ENCODE measurements at regions not wholly inside any gene's neighbourhood (a gene's known extent, or its start where the extent isn't known, plus 50 kb on each side); places are given as distances from the start of the nearest gene placed in this dataset.

- Histone ChIP-seq H3K9me1 (ENCODE audit: control insufficient read depth, extremely low read depth, insufficient read depth, low read length) (no peaks in the 10 kb centered on the region), H2AFZ (ENCODE audit: control insufficient read depth, low read length) (no peak overlapping the region), H3K27ac (ENCODE audit: control insufficient read depth, insufficient read depth, low read length) (no peak overlapping the region), H3K27me3 (ENCODE audit: control insufficient read depth, extremely low read depth, insufficient read depth, low read length) (no peaks in the 10 kb centered on the region), H3K4me3 (ENCODE audit: control insufficient read depth in 2 of 3, extremely low read depth in 1 of 3, insufficient read depth in 2 of 3, low read depth in 1 of 3, low read length in 3 of 3) (no peak overlapping the region), H3K9me3 (ENCODE audit: control insufficient read depth, low read depth, low read length) (no peaks in the 10 kb centered on the region), H3K9ac (ENCODE audit: control insufficient read depth, extremely low read depth, insufficient read depth, low read length) (no peak overlapping the region), H3K36me3 (ENCODE audit: control insufficient read depth in 2 of 2, extremely low read depth in 1 of 2, insufficient read depth in 2 of 2, low read length in 2 of 2) (no peaks in the 10 kb centered on the region), H3K79me2 (ENCODE audit: control insufficient read depth, insufficient read depth, low read length) (no peaks in the 10 kb centered on the region), H4K20me1 (ENCODE audit: control insufficient read depth, extremely low read depth, insufficient read depth, low read length) (no peaks in the 10 kb centered on the region), H3K4me1 (ENCODE audit: control insufficient read depth, extremely low read depth, insufficient read depth, low read length) (no peaks in the 10 kb centered on the region), H3K4me2 (ENCODE audit: control insufficient read depth, extremely low read depth, insufficient read depth, low read depth, low read length) (no peak overlapping the region)
- DNase-seq (ENCODE audit: low read depth, low spot score) = no peak
- no peak for FAIRE-seq
- TF ChIP-seq EZH2 (IDR thresholded peaks at IDR 0.05; ENCODE audit: low read length) (no peak), CTCF (optimal IDR thresholded peaks at IDR 0.05 in 1 of 3, IDR thresholded peaks at IDR 0.05 in 1 of 3, conservative IDR thresholded peaks at IDR 0.05 in 1 of 3; ENCODE audit: extremely low read depth in 1 of 3, insufficient read depth in 2 of 3, low read length in 3 of 3) (no peak)
- dilution Hi-C loops (cut with MboI; ENCODE audit: extremely low pct_ligation_motif_present, low sequenced_read_pairs) = no loop called here
These were observed 210.9 kb downstream of the ZC3H11B start for GRCh38 chr1:219401724-219402625.

GRCh38 chr1:219399446-219399845 lies 213.5 kb downstream of the ZC3H11B start:
- dilution Hi-C loops (cut with MboI; ENCODE audit: extremely low pct_ligation_motif_present, low sequenced_read_pairs) = no loop called here
- Histone ChIP-seq H4K20me1 (ENCODE audit: control insufficient read depth, extremely low read depth, insufficient read depth, low read length) (no peaks in the 10 kb centered on the region), H3K4me2 (ENCODE audit: control insufficient read depth, extremely low read depth, insufficient read depth, low read depth, low read length) (no peak overlapping the region), H3K36me3 (ENCODE audit: control insufficient read depth in 2 of 2, extremely low read depth in 1 of 2, insufficient read depth in 2 of 2, low read length in 2 of 2) (no peaks in the 10 kb centered on the region), H3K27ac (ENCODE audit: control insufficient read depth, insufficient read depth, low read length) (no peak overlapping the region), H3K27me3 (ENCODE audit: control insufficient read depth, extremely low read depth, insufficient read depth, low read length) (no peaks in the 10 kb centered on the region), H2AFZ (ENCODE audit: control insufficient read depth, low read length) (no peak overlapping the region), H3K9me1 (ENCODE audit: control insufficient read depth, extremely low read depth, insufficient read depth, low read length) (no peaks in the 10 kb centered on the region), H3K79me2 (ENCODE audit: control insufficient read depth, insufficient read depth, low read length) (no peaks in the 10 kb centered on the region), H3K9me3 (ENCODE audit: control insufficient read depth, low read depth, low read length) (no peaks in the 10 kb centered on the region), H3K9ac (ENCODE audit: control insufficient read depth, extremely low read depth, insufficient read depth, low read length) (no peak overlapping the region), H3K4me1 (ENCODE audit: control insufficient read depth, extremely low read depth, insufficient read depth, low read length) (no peaks in the 10 kb centered on the region), H3K4me3 (ENCODE audit: control insufficient read depth in 2 of 3, extremely low read depth in 1 of 3, insufficient read depth in 2 of 3, low read depth in 1 of 3, low read length in 3 of 3) (no peak overlapping the region)
- FAIRE-seq = no peak
- TF ChIP-seq EZH2 (IDR thresholded peaks at IDR 0.05; ENCODE audit: low read length) = no peak
- TF ChIP-seq CTCF (optimal IDR thresholded peaks at IDR 0.05 in 1 of 3, IDR thresholded peaks at IDR 0.05 in 1 of 3, conservative IDR thresholded peaks at IDR 0.05 in 1 of 3; ENCODE audit: extremely low read depth in 1 of 3, insufficient read depth in 2 of 3, low read length in 3 of 3) = no peak
- no peak for DNase-seq (ENCODE audit: low read depth, low spot score)
